Cardiac muscle cell (in vitro differentiated cells and primary cell): ENCODE measurements at regions not wholly inside any gene's neighbourhood (a gene's known extent, or its start where the extent isn't known, plus 50 kb on each side); places are given as distances from the start of the nearest gene placed in this dataset.

ENCODE experiments used
- DNase-seq, 2 donors: peaks; one replicate each; pipeline versions ENCODE4 v3.0.0 to v3.0.0-alpha.2; 2010 to 2017; ENCODE audit warnings: low read depth in 1 of 2, low spot score in 1 of 2
- H3K27ac ChIP-seq: fragments of 200-600 bp; sonication (generic); 2 replicates; pipeline ENCODE4 v1.5.1; 2016
- H3K27me3 ChIP-seq: fragments of 200-600 bp; sonication (generic); 2 replicates; pipeline ENCODE4 v1.6.0; 2016; ENCODE audit warnings: control low read depth
- H3K36me3 ChIP-seq: fragments of 200-600 bp; sonication (generic); 2 replicates; pipeline ENCODE4 v1.5.1; 2016; ENCODE audit warnings: control low read depth
- H3K4me1 ChIP-seq: fragments of 200-600 bp; sonication (generic); 2 replicates; pipeline ENCODE4 v1.8.1; 2017; ENCODE audit warnings: low read depth, mild to moderate bottlenecking, mixed run types
- H3K4me3 ChIP-seq: fragments of 200-600 bp; sonication (generic); 2 replicates; pipeline ENCODE4 v1.5.1; 2016; ENCODE audit warnings: mild to moderate bottlenecking
- H3K9me3 ChIP-seq: fragments of 200-600 bp; sonication (generic); 2 replicates; pipeline ENCODE4 v1.5.1; 2017; ENCODE audit warnings: low read depth, mild to moderate bottlenecking, control low read depth
- TF ChIP-seq, protein P1 (sequence below): IDR thresholded peaks from 2 replicates; pipeline ENCODE4 v1.5.1; 2012; ENCODE audit warnings: low read depth, mild to moderate bottlenecking, low read length

- H3K9me3 ChIP-seq, result no peaks in the 10 kb centered on the region
- TF ChIP-seq, protein P1, sequence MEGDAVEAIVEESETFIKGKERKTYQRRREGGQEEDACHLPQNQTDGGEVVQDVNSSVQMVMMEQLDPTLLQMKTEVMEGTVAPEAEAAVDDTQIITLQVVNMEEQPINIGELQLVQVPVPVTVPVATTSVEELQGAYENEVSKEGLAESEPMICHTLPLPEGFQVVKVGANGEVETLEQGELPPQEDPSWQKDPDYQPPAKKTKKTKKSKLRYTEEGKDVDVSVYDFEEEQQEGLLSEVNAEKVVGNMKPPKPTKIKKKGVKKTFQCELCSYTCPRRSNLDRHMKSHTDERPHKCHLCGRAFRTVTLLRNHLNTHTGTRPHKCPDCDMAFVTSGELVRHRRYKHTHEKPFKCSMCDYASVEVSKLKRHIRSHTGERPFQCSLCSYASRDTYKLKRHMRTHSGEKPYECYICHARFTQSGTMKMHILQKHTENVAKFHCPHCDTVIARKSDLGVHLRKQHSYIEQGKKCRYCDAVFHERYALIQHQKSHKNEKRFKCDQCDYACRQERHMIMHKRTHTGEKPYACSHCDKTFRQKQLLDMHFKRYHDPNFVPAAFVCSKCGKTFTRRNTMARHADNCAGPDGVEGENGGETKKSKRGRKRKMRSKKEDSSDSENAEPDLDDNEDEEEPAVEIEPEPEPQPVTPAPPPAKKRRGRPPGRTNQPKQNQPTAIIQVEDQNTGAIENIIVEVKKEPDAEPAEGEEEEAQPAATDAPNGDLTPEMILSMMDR, result no peak
- DNase-seq, result peak in 1 of 2 donors; percentile 23
- H3K36me3 ChIP-seq, result no peaks in the 10 kb centered on the region
- H3K27ac ChIP-seq, result peak overlapping the region; percentile 56
- no peaks in the 10 kb centered on the region for H3K27me3 ChIP-seq
- peaks cover 16% of the 10 kb centered on the region for H3K4me1 ChIP-seq
- H3K4me3 ChIP-seq, result no peak overlapping the region
Measured at GRCh38 chr1:191895462-191896058, 262.7 kb upstream of the RGS18 start.

GRCh38 chr1:191897134-191897533 is 261.1 kb upstream of the RGS18 start:
- no peak overlapping the region for H3K27ac ChIP-seq
- no peaks in the 10 kb centered on the region for H3K9me3 ChIP-seq

DNA sequence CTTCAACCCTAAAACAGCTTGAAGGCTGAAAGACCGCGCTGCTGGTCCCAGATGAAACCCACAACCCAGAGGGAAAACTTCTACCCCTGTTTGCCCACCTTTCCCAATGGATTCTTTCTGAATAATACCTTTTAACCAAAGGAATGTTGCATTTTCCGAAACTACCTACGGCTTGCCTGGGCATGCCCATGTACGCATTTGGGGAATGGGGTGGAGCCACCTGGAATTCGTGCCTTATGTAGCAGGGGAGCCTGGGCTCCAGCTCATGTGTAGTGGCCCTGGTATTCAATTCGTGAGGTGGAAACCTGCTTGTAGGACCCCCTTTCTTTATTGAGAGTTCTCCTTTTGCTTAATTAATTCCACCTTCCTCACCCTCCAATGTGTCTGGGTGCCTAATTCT is 256.6 kb upstream of the RGS18 start:
- no peaks in the 10 kb centered on the region for H3K36me3 ChIP-seq
- DNase-seq, result no peak
- TF ChIP-seq, protein P1, result no peak
- H3K4me1 ChIP-seq, result no peaks in the 10 kb centered on the region
- H3K4me3 ChIP-seq, result no peak overlapping the region
- no peaks in the 10 kb centered on the region for H3K9me3 ChIP-seq
- H3K27ac ChIP-seq, result no peak overlapping the region
- no peaks in the 10 kb centered on the region for H3K27me3 ChIP-seq

More at GRCh38 chr1:191897134-191897533, 261.1 kb upstream of the RGS18 start:
- Histone ChIP-seq H3K27me3 (no peaks in the 10 kb centered on the region), H3K4me3 (no peak overlapping the region), H3K36me3 (no peaks in the 10 kb centered on the region), H3K4me1 (peaks cover 16% of the 10 kb centered on the region)
- DNase-seq, result no peak
- TF ChIP-seq, protein P1, result no peak

GRCh38 chr1:191904991-191905390 is 253.3 kb upstream of the RGS18 start:
- TF ChIP-seq, protein P1, result no peak
- no peaks in the 10 kb centered on the region for H3K36me3 ChIP-seq
- no peak overlapping the region for H3K27ac ChIP-seq
- H3K4me1 ChIP-seq, result no peaks in the 10 kb centered on the region
- H3K27me3 ChIP-seq, result no peaks in the 10 kb centered on the region
- no peak for DNase-seq
- H3K4me3 ChIP-seq, result no peak overlapping the region
- H3K9me3 ChIP-seq, result no peaks in the 10 kb centered on the region

DNA sequence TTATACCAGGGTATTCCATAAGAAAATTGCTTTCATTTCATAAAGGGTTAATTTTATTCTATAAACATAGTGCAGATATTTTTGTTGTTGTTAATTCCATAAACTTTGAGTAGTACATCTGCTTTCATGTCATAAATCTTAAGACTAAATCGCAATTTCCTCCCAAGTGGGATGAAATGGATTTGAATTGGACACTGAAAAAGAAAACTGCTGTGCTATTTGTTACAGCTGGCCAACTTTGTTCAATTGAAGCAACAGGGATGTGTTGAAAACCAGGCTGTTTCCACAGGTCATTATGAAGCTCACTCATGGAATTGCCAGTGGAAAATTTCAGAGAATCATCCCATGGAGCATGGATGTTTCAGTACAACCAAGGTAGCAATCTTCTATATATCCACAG is 252.5 kb upstream of the RGS18 start:
- H3K27me3 ChIP-seq, result no peaks in the 10 kb centered on the region
- no peak overlapping the region for H3K4me3 ChIP-seq
- no peak for DNase-seq
- H3K36me3 ChIP-seq, result no peaks in the 10 kb centered on the region
- H3K4me1 ChIP-seq, result no peaks in the 10 kb centered on the region
- H3K27ac ChIP-seq, result no peak overlapping the region
- TF ChIP-seq, protein P1, result no peak
- H3K9me3 ChIP-seq, result no peaks in the 10 kb centered on the region
